Naive B cell (primary cell): ENCODE measurements at regions not wholly inside any gene's neighbourhood (a gene's known extent, or its start where the extent isn't known, plus 50 kb on each side); places are given as distances from the start of the nearest gene placed in this dataset.

Experiments
- ATAC-seq, 2 donors: fragments of 150-1000 bp; cut with Tn5 transposase; 2 replicates each; pipeline ENCODE4 v1.10.0; 2021; ENCODE audit warnings: low read depth in 2 of 2, mild to moderate bottlenecking in 2 of 2, moderate library complexity in 2 of 2
- DNase-seq: peaks from one replicate; pipeline ENCODE4 v3.0.0; 2022
- H3K27ac Mint-ChIP-seq, 6 donors: one replicate each; pipeline ENCODE4 v1.8.0; 2020 to 2022; ENCODE audit warnings: mild to moderate bottlenecking in 6 of 6, mixed read lengths in 6 of 6, moderate library complexity in 5 of 6, inconsistent platforms in 2 of 6
- H3K27me3 Mint-ChIP-seq, 3 donors: one replicate each; pipeline ENCODE4 v1.8.0; 2021 to 2022; ENCODE audit warnings: mixed read lengths in 3 of 3, mild to moderate bottlenecking in 1 of 3
- H3K36me3 Mint-ChIP-seq, 2 donors: one replicate each; pipeline ENCODE4 v1.8.0; 2020 to 2022; ENCODE audit warnings: mixed read lengths in 2 of 2, inconsistent platforms in 1 of 2, mild to moderate bottlenecking in 1 of 2
- H3K4me1 Mint-ChIP-seq, 3 donors: one replicate each; pipeline ENCODE4 v1.8.0; 2020 to 2022; ENCODE audit warnings: mixed read lengths in 3 of 3, inconsistent platforms in 1 of 3, mild to moderate bottlenecking in 1 of 3, moderate library complexity in 1 of 3
- H3K4me3 Mint-ChIP-seq, 8 donors: one replicate each; pipeline ENCODE4 v1.8.0; 2020 to 2022; ENCODE audit warnings: mild to moderate bottlenecking in 8 of 8, mixed read lengths in 8 of 8, moderate library complexity in 8 of 8, inconsistent platforms in 2 of 8
- H3K9me3 Mint-ChIP-seq, 7 donors: one replicate each; pipeline ENCODE4 v1.8.0; 2020 to 2022; ENCODE audit warnings: mixed read lengths in 7 of 7, mild to moderate bottlenecking in 5 of 7, inconsistent platforms in 2 of 7, moderate library complexity in 1 of 7

- H3K27me3 Mint-ChIP-seq = no peaks in the 10 kb centered on the region
Observed at GRCh38 chr14:86604561-86604960, 1074.6 kb downstream of the FLRT2 start.

GRCh38 chr14:86602263-86602662 lies 1072.3 kb downstream of the FLRT2 start:
- no peaks in the 10 kb centered on the region for H3K36me3 Mint-ChIP-seq
- H3K9me3 Mint-ChIP-seq = peaks cover 0 to 2% (median 0%) of the 10 kb centered on the region in 7 donors
- no peaks in the 10 kb centered on the region for H3K27me3 Mint-ChIP-seq
- H3K27ac Mint-ChIP-seq = no peak overlapping the region
- ATAC-seq (no peak), DNase-seq (no peak)
- no peaks in the 10 kb centered on the region for H3K4me1 Mint-ChIP-seq
- no peak overlapping the region for H3K4me3 Mint-ChIP-seq

More at GRCh38 chr14:86604561-86604960, 1074.6 kb downstream of the FLRT2 start:
- no peak for ATAC-seq
- DNase-seq = no peak
- Mint-ChIP-seq H3K4me3 (no peak overlapping the region), H3K9me3 (peaks cover 0 to 3% (median 0%) of the 10 kb centered on the region in 7 donors), H3K4me1 (no peaks in the 10 kb centered on the region), H3K27ac (no peak overlapping the region), H3K36me3 (no peaks in the 10 kb centered on the region)

DNA sequence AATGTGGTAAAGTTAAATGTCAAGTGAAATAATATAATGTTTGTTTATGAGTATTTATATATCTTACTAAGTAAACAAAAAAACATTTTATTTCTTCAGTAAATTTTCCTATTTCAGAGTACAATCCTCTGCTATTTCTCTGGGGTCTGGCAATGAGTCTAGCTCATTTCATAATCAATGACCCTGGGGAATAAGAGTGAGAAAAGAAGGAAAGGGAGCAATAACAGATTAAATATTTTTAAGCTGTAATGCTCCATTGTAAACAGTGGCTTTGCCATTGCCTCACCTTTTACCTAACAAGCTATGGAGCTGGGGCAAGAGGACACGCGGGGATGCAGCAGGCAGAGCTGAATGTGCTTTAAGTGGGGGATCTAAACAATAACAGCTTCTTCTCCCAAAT lies 1071.9 kb downstream of the FLRT2 start:
- Mint-ChIP-seq H3K27me3 (no peaks in the 10 kb centered on the region), H3K4me1 (no peaks in the 10 kb centered on the region), H3K9me3 (peaks cover 0 to 2% (median 0%) of the 10 kb centered on the region in 7 donors), H3K36me3 (no peaks in the 10 kb centered on the region), H3K27ac (no peak overlapping the region), H3K4me3 (no peak overlapping the region)
- DNase-seq = no peak
- no peak for ATAC-seq

DNA sequence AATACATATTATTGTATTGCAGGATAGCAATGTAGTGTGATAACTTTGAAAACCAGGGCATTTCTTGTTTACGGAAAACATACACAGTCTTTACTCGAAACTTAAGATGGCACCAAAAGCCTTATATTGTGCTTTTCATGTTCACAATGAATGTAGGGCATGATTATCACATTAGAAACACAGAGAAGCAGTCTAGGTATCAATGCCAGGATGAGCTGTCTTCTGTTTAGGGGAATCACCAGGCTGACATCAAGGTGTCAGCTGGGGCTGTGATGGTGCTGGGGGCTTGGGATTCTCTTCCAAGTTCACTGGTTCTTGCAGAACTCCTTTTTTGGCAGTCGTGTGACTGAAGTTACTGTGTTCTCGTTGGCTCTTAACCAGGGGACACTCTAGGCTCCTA lies 1067.3 kb downstream of the FLRT2 start:
- Mint-ChIP-seq H3K27me3 (no peaks in the 10 kb centered on the region), H3K9me3 (peaks cover 0 to 7% (median 3%) of the 10 kb centered on the region in 7 donors), H3K4me3 (no peak overlapping the region), H3K4me1 (no peaks in the 10 kb centered on the region), H3K36me3 (no peaks in the 10 kb centered on the region), H3K27ac (no peak overlapping the region)
- ATAC-seq (no peak), DNase-seq (no peak)

GRCh38 chr14:86596024-86596423 lies 1066.1 kb downstream of the FLRT2 start:
- Mint-ChIP-seq H3K27ac (no peak overlapping the region), H3K4me3 (no peak overlapping the region), H3K4me1 (no peaks in the 10 kb centered on the region), H3K27me3 (no peaks in the 10 kb centered on the region), H3K9me3 (peaks cover 0 to 9% (median 4%) of the 10 kb centered on the region in 7 donors), H3K36me3 (no peaks in the 10 kb centered on the region)
- ATAC-seq (no peak), DNase-seq (no peak)

DNA sequence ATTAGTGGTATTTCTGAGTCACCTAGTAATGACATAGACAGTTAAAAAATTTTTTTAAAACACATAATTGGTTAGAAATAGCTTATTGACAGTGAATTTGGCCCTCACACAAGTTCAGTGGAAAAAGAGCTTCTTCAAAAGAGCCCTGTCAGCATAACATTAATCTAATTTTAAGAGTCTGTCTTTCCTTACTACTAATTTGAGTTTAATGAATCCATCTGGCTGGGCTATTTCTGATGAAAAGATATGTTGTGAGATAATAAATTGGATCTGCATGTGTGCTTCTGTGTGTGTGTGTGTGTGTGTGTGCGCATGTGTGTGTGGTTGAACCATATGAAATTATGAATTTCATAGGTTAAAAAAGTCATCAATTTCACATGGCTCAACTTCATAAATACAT lies 1045.2 kb downstream of the FLRT2 start:
- ATAC-seq (no peak), DNase-seq (no peak)
- H3K4me3 Mint-ChIP-seq = no peak overlapping the region
- H3K4me1 Mint-ChIP-seq = no peaks in the 10 kb centered on the region
- no peaks in the 10 kb centered on the region for H3K36me3 Mint-ChIP-seq
- no peaks in the 10 kb centered on the region for H3K27me3 Mint-ChIP-seq
- H3K9me3 Mint-ChIP-seq = peaks cover 0 to 11% (median 6%) of the 10 kb centered on the region in 7 donors
- H3K27ac Mint-ChIP-seq = no peak overlapping the region

DNA sequence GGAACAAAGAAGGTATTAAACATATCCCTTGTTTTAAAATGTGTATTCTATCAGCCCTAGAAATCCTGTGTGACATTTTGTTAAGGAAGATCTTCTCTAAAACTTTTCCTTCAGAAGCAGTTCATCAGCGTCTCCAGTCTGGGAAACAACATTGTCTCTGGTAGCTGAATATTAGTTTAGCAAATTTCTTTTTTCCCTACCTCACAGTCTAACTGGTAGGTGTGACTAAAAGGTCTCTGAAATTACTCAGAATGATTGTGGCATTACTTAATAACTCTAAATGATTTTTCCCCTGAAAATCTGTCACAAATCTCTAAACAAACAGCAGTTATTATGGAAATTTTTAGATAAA lies 1044.8 kb downstream of the FLRT2 start:
- DNase-seq (no peak), ATAC-seq (no peak)
- Mint-ChIP-seq H3K9me3 (peaks cover 0 to 14% (median 7%) of the 10 kb centered on the region in 7 donors), H3K27ac (no peak overlapping the region), H3K4me3 (no peak overlapping the region), H3K27me3 (no peaks in the 10 kb centered on the region), H3K36me3 (no peaks in the 10 kb centered on the region), H3K4me1 (no peaks in the 10 kb centered on the region)

- Mint-ChIP-seq H3K9me3 (peaks cover 0 to 14% (median 7%) of the 10 kb centered on the region in 7 donors), H3K4me1 (no peaks in the 10 kb centered on the region), H3K27me3 (no peaks in the 10 kb centered on the region), H3K4me3 (no peak overlapping the region), H3K36me3 (no peaks in the 10 kb centered on the region), H3K27ac (no peak overlapping the region)
- DNase-seq (no peak), ATAC-seq (no peak)
Observed at GRCh38 chr14:86574051-86574777, 1044.3 kb downstream of the FLRT2 start.

GRCh38 chr14:86570371-86570770 lies 1040.4 kb downstream of the FLRT2 start:
- Mint-ChIP-seq H3K4me3 (no peak overlapping the region), H3K9me3 (peaks cover 0 to 13% (median 7%) of the 10 kb centered on the region in 7 donors), H3K27me3 (no peaks in the 10 kb centered on the region), H3K36me3 (no peaks in the 10 kb centered on the region), H3K27ac (no peak overlapping the region), H3K4me1 (no peaks in the 10 kb centered on the region)
- DNase-seq (no peak), ATAC-seq (no peak)

GRCh38 chr14:86543521-86543920 lies 1013.6 kb downstream of the FLRT2 start:
- peaks cover 0 to 5% (median 0%) of the 10 kb centered on the region in 7 donors for H3K9me3 Mint-ChIP-seq
- no peaks in the 10 kb centered on the region for H3K27me3 Mint-ChIP-seq
- no peak overlapping the region for H3K4me3 Mint-ChIP-seq
- no peaks in the 10 kb centered on the region for H3K36me3 Mint-ChIP-seq
- DNase-seq = no peak
- ATAC-seq = no peak
- H3K4me1 Mint-ChIP-seq = no peaks in the 10 kb centered on the region
- no peak overlapping the region for H3K27ac Mint-ChIP-seq

GRCh38 chr14:86541972-86542371 lies 1012.0 kb downstream of the FLRT2 start:
- Mint-ChIP-seq H3K36me3 (no peaks in the 10 kb centered on the region), H3K27ac (no peak overlapping the region), H3K27me3 (no peaks in the 10 kb centered on the region), H3K4me3 (no peak overlapping the region), H3K4me1 (no peaks in the 10 kb centered on the region), H3K9me3 (peaks cover 0 to 5% (median 0%) of the 10 kb centered on the region in 7 donors)
- no peak for ATAC-seq
- no peak for DNase-seq

GRCh38 chr14:86540636-86541247 lies 1010.8 kb downstream of the FLRT2 start:
- DNase-seq (no peak), ATAC-seq (no peak)
- H3K27me3 Mint-ChIP-seq = no peaks in the 10 kb centered on the region
- peaks cover 0 to 4% (median 0%) of the 10 kb centered on the region in 7 donors for H3K9me3 Mint-ChIP-seq
- no peak overlapping the region for H3K4me3 Mint-ChIP-seq
- H3K36me3 Mint-ChIP-seq = no peaks in the 10 kb centered on the region
- H3K27ac Mint-ChIP-seq = no peak overlapping the region
- no peaks in the 10 kb centered on the region for H3K4me1 Mint-ChIP-seq

- DNase-seq (no peak), ATAC-seq (no peak)
- H3K4me1 Mint-ChIP-seq = no peaks in the 10 kb centered on the region
- no peaks in the 10 kb centered on the region for H3K36me3 Mint-ChIP-seq
- H3K27ac Mint-ChIP-seq = no peak overlapping the region
- H3K27me3 Mint-ChIP-seq = no peaks in the 10 kb centered on the region
- H3K9me3 Mint-ChIP-seq = no peaks in the 10 kb centered on the region
- no peak overlapping the region for H3K4me3 Mint-ChIP-seq
Observed at GRCh38 chr14:86539361-86540070, 1009.6 kb downstream of the FLRT2 start.

DNA sequence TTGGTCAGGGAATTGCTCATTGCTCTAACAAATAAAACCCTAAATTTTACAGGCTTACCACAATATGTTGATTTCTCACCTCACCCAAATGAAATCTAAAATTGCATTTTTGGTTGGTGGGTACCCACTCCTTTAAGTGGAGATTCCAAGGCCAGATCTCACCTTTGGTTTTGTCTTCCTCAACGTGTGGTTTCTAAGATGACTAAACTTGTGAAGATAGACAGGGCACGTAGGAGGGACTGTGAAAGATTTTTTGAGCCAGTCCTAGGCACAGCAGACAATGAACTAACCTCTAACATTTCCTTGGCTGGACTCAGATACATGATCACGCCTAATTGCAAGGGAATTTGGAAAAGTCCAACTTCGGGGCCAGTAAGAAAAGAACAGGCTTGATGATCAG lies 1003.9 kb downstream of the FLRT2 start:
- DNase-seq (no peak), ATAC-seq (no peak)
- Mint-ChIP-seq H3K4me1 (no peaks in the 10 kb centered on the region), H3K27me3 (no peaks in the 10 kb centered on the region), H3K36me3 (no peaks in the 10 kb centered on the region), H3K4me3 (no peak overlapping the region), H3K9me3 (peaks cover 0 to 4% (median 0%) of the 10 kb centered on the region in 7 donors), H3K27ac (no peak overlapping the region)
